Ishikawa (cell line): ENCODE measurements at regions not wholly inside any gene's neighbourhood (a gene's known extent, or its start where the extent isn't known, plus 50 kb on each side); places are given as distances from the start of the nearest gene placed in this dataset.
A peak's percentile ranks its signal among the peaks of the same experiment; 100 is the strongest.

Source experiments
- CEBPB ChIP-seq: IDR thresholded peaks from 2 replicates; pipeline ENCODE4 v1.6.1; 2012
- CREB1 ChIP-seq: IDR thresholded peaks from 2 replicates; pipeline ENCODE4 v1.6.1; 2012; ENCODE audit warnings: low read depth
- EGR1 ChIP-seq: IDR thresholded peaks from 2 replicates; pipeline ENCODE4 v1.6.1; 2012
- EP300 ChIP-seq: IDR thresholded peaks from 2 replicates; pipeline ENCODE4 v1.6.1; 2012; ENCODE audit warnings: borderline replicate concordance
- FOXM1 ChIP-seq: IDR thresholded peaks from 2 replicates; pipeline ENCODE4 v1.6.1; 2012; ENCODE audit warnings: low read depth, borderline replicate concordance
- MAX ChIP-seq: IDR thresholded peaks from 2 replicates; pipeline ENCODE4 v1.6.1; 2012
- NFIC ChIP-seq: IDR thresholded peaks from 2 replicates; pipeline ENCODE4 v1.6.1; 2012
- RAD21 ChIP-seq: IDR thresholded peaks from 2 replicates; pipeline ENCODE4 v1.6.1; 2012; ENCODE audit warnings: low read depth
- REST ChIP-seq: IDR thresholded peaks from 2 replicates; pipeline ENCODE4 v1.6.1; 2012; ENCODE audit warnings: low read depth, mild to moderate bottlenecking
- TCF12 ChIP-seq: IDR thresholded peaks from 2 replicates; pipeline ENCODE4 v1.6.1; 2012; ENCODE audit warnings: low read depth
- TEAD4 ChIP-seq: IDR thresholded peaks from 2 replicates; pipeline ENCODE4 v1.6.1; 2012
- USF1 ChIP-seq: IDR thresholded peaks from 2 replicates; pipeline ENCODE4 v1.6.1; 2012
- YY1 ChIP-seq: IDR thresholded peaks from 2 replicates; pipeline ENCODE4 v1.6.1; 2012; ENCODE audit warnings: low read depth
- ZBTB7A ChIP-seq: IDR thresholded peaks from 2 replicates; pipeline ENCODE4 v1.6.1; 2012; ENCODE audit warnings: low read depth

GRCh38 chr13:87810391-87810801, 139.2 kb downstream of the SLITRK5 start:
- no peak for TF ChIP-seq FOXM1
- TF ChIP-seq MAX, result no peak
- TF ChIP-seq TCF12, result no peak
- TF ChIP-seq USF1, result no peak
- TF ChIP-seq NFIC, result no peak
- no peak for TF ChIP-seq ZBTB7A
- TF ChIP-seq REST, result no peak
- TF ChIP-seq YY1, result no peak

- no peak for TF ChIP-seq USF1
- no peak for TF ChIP-seq TEAD4
- TF ChIP-seq NFIC, result no peak
- TF ChIP-seq EP300, result no peak
- no peak for TF ChIP-seq TCF12
- TF ChIP-seq REST, result no peak
- no peak for TF ChIP-seq MAX
- no peak for TF ChIP-seq FOXM1
- no peak for TF ChIP-seq ZBTB7A
- no peak for TF ChIP-seq CREB1
- no peak for TF ChIP-seq YY1
- TF ChIP-seq CEBPB, result no peak
Measured at GRCh38 chr13:87810920-87811344, 139.8 kb downstream of the SLITRK5 start.

GRCh38 chr13:87814403-87814802, 143.2 kb downstream of the SLITRK5 start:
- TF ChIP-seq TCF12 (no peak), NFIC (no peak), MAX (no peak), REST (no peak), EGR1 (no peak), EP300 (no peak), YY1 (no peak)

- no peak for TF ChIP-seq FOXM1
- no peak for TF ChIP-seq YY1
- peak; percentile 49; the same call in 1 of the 2 replicates for TF ChIP-seq NFIC
- TF ChIP-seq ZBTB7A, result no peak
- TF ChIP-seq EP300, result no peak
- TF ChIP-seq CEBPB, result peak; percentile 81
Measured at GRCh38 chr13:87820241-87820640, 149.1 kb downstream of the SLITRK5 start.

GRCh38 chr13:87821512-87821911, 150.3 kb downstream of the SLITRK5 start:
- TF ChIP-seq CREB1 (no peak), TCF12 (no peak)

GRCh38 chr13:87827479-87827878, 156.3 kb downstream of the SLITRK5 start:
- TF ChIP-seq RAD21, result no peak
- TF ChIP-seq EP300, result no peak
- no peak for TF ChIP-seq TCF12
- no peak for TF ChIP-seq FOXM1
- TF ChIP-seq MAX, result no peak
